HG03378 (cell line): ENCODE measurements at regions not wholly inside any gene's neighbourhood (a gene's known extent, or its start where the extent isn't known, plus 50 kb on each side); places are given as distances from the start of the nearest gene placed in this dataset.

Source experiments
- ATAC-seq: cut with Tn5 transposase; IDR thresholded peaks from one replicate; pipeline ENCODE4 v1.9.1; 2021; ENCODE audit warnings: mild to moderate bottlenecking, moderate library complexity; ENCODE audit not compliant: unreplicated experiment

- no peak for ATAC-seq
These were observed 65.6 kb upstream of the TMEM72 start for GRCh38 chr10:44845361-44846175.

GRCh38 chr10:44847110-44847509 lies 64.0 kb upstream of the TMEM72 start:
- no peak for ATAC-seq

- ATAC-seq = no peak
These were observed 62.9 kb upstream of the TMEM72 start for GRCh38 chr10:44848211-44848610.

GRCh38 chr10:44849936-44850335 lies 61.2 kb upstream of the TMEM72 start:
- no peak for ATAC-seq

- no peak for ATAC-seq
These were observed 60.7 kb upstream of the TMEM72 start for GRCh38 chr10:44850356-44850934.

GRCh38 chr10:44851413-44851812 lies 59.7 kb upstream of the TMEM72 start:
- no peak for ATAC-seq

- no peak for ATAC-seq
These were observed 59.3 kb upstream of the TMEM72 start for GRCh38 chr10:44851881-44852280.

- ATAC-seq = no peak
These were observed 57.9 kb upstream of the TMEM72 start for GRCh38 chr10:44853148-44853734.

GRCh38 chr10:44853796-44854195 lies 57.3 kb upstream of the TMEM72 start:
- no peak for ATAC-seq

GRCh38 chr10:44854693-44855350 lies 56.3 kb upstream of the TMEM72 start:
- ATAC-seq = no peak

GRCh38 chr10:44856696-44857095 lies 54.4 kb upstream of the TMEM72 start:
- ATAC-seq = no peak

- ATAC-seq = peak; percentile 66
These were observed 53.6 kb upstream of the TMEM72 start for GRCh38 chr10:44857363-44858016.

GRCh38 chr10:44858017-44858371 lies 53.1 kb upstream of the TMEM72 start:
- peak; percentile 5 for ATAC-seq

GRCh38 chr10:44858988-44859387 lies 52.1 kb upstream of the TMEM72 start:
- no peak for ATAC-seq

GRCh38 chr10:44859546-44860285 lies 51.4 kb upstream of the TMEM72 start:
- no peak for ATAC-seq

- ATAC-seq = no peak
These were observed 50.1 kb upstream of the TMEM72 start for GRCh38 chr10:44860811-44861736.
